T-helper 2 cell treated with Interferon-gamma antibody and Interleukin-4, amounts not matched to agents 100 ng/mL and 5 ng/mL, for 36 hours (primary cell): ENCODE measurements at regions not wholly inside any gene's neighbourhood (a gene's known extent, or its start where the extent isn't known, plus 50 kb on each side); places are given as distances from the start of the nearest gene placed in this dataset.
"Not testable (repeated sequence)": the region's sequence is repeated elsewhere in the genome, so short reads cannot be mapped to it uniquely, and the experiment has no call there.

Experiments used
- intact Hi-C: fragments of 100-400 bp; cut with micrococcal nuclease; formaldehyde crosslinking; loops from one replicate; pipeline ENCODE4 v1.15.1; 2023

GRCh38 chr15:83335542-83335941 lies 51.1 kb upstream of the BNC1 start:
- intact Hi-C loops: not testable (repeated sequence)

- intact Hi-C loops: no loop called here
Observed at GRCh38 chr15:83339396-83339795, 54.9 kb upstream of the BNC1 start.

- intact Hi-C loops: no loop called here
Observed at GRCh38 chr15:83340087-83340486, 55.6 kb upstream of the BNC1 start.

GRCh38 chr15:83346342-83346741 lies 61.9 kb upstream of the BNC1 start:
- intact Hi-C loops: no loop called here

- intact Hi-C loops: no loop called here
Observed at GRCh38 chr15:83352119-83352518, 67.7 kb upstream of the BNC1 start.

GRCh38 chr15:83356501-83357399 lies 72.3 kb upstream of the BNC1 start:
- intact Hi-C loops: no loop called here

- intact Hi-C loops: no loop called here
Observed at GRCh38 chr15:83358972-83359564, 74.6 kb upstream of the BNC1 start.

GRCh38 chr15:83362706-83363105 lies 78.2 kb upstream of the BNC1 start:
- intact Hi-C loops: no loop called here

GRCh38 chr15:83364501-83364900 lies 80.0 kb upstream of the BNC1 start:
- intact Hi-C loops: no loop called here

- intact Hi-C loops: no loop called here
Observed at GRCh38 chr15:83365370-83365938, 81.0 kb upstream of the BNC1 start.

- intact Hi-C loops: no loop called here
Observed at GRCh38 chr15:83372434-83372891, 74.7 kb upstream of the SH3GL3 start.

- intact Hi-C loops: no loop called here
Observed at GRCh38 chr15:83378921-83379578, 68.1 kb upstream of the SH3GL3 start.

GRCh38 chr15:83379579-83379959 lies 67.6 kb upstream of the SH3GL3 start:
- intact Hi-C loops: no loop called here

- intact Hi-C loops: loop anchor here (1.0 to 2.0 kb wide), 2 partner anchors 132 to 369 kb away; partner anchors contain the start of gene C15orf40
Observed at GRCh38 chr15:83380059-83380458, 67.1 kb upstream of the SH3GL3 start.

GRCh38 chr15:83380682-83381081 lies 66.5 kb upstream of the SH3GL3 start:
- intact Hi-C loops: loop anchor here (1.0 to 2.0 kb wide), 2 partner anchors 132 to 370 kb away; partner anchors contain the start of gene C15orf40

- intact Hi-C loops: not testable (repeated sequence)
Observed at GRCh38 chr15:83383608-83384139, 63.5 kb upstream of the SH3GL3 start.

- intact Hi-C loops: no loop called here
Observed at GRCh38 chr15:83396101-83396500, 51.0 kb upstream of the SH3GL3 start.
